ENCODE measurements at regions not wholly inside any gene's neighbourhood (a gene's known extent, or its start where the extent isn't known, plus 50 kb on each side); places are given as distances from the start of the nearest gene placed in this dataset.
"Not testable (repeated sequence)": the region's sequence is repeated elsewhere in the genome, so short reads cannot be mapped to it uniquely, and the experiment has no call there.

DNA sequence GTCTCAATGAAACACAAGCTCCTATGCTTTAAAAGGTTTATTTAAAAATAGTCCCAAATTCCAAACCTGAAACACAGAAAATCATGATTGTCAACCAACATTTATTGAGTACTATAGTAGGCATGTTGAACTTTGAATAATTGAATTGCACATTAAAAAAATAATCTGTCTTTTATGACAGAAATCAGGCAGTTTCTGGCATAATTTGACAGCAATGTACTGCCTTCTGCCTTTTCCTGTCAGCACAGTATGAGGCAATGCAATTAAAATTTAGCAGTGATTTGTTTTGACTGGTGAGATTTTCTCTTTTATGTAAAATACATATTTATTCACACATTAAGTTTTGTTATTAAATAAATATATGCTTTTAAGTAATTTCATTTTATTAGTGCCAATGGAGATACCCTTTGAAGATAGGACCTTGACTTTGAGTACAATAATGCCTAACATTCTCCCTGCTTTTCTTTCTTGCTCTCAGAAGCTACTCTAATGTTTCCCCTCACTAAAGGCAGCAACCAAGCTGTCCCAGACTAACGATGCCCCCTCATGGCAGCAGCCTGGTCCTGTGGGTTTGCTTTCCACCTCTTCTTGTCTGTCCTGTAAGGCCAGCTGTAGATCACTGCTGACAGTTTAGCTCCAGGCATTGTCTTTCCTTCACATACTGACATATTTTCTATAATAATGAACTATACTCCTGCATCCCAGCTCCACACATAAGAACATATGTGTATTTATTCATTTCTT is 346.7 kb downstream of the IL20RB start:
- peak in 1 of 2 experiments; percentile 15 for DNase-seq

DNA sequence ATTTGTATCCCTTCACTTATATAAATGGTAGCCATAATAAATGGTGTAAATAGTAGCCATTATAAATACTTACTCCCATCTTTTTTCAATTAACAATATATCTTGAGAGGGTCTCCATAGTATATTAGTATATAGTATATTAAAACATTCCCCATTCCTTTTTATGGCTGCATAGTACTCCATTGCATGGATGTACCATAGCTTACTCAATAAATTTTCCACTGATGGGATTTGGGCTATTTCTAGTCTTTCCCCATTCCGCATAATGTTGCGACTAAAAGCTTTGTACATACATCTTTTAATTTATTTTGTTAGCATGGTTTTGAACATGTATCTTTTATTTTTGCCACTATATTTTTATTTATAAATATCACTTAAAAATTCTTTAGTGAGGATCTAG is 366.3 kb downstream of the IL20RB start:
- DNase-seq: no peak

DNA sequence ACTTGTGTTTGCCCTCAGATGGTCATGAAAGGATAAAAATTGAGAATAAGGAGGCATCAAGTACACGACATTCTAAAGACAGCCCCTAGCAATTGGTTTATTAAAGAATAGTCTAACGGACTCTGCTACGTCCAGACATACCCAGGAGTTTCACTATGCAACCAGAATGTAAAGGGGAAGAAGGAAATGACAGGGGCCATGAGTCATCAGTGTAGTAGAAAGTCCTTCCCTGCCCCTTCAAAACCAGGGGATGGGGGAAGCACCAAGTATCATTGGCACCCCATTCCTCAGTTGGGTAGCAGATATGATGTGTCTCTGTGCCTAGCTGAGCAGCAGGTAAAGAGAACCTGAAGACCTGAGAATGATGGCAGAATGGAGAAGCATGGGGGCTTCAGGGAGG is 367.4 kb downstream of the IL20RB start:
- DNase-seq: no peak

DNA sequence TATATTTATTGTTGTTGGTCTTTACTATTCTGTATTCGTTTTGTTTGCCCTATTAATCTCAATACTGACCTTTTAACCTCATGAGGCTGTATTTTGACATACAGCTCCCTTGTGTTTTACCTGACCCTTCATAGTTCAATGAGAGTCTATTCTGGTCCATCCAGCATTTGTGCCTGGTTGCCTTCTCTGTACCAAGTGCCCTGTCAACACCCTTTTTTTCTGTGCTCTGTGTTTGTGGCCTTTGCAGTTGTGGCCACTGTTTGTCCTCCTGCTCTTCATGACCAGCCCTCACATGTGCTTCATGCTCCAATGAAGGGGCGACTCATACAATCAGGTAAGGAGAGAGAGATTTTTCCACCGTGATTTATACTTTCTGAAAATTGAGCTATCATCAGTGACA is 368.2 kb downstream of the IL20RB start:
- no peak for DNase-seq

DNA sequence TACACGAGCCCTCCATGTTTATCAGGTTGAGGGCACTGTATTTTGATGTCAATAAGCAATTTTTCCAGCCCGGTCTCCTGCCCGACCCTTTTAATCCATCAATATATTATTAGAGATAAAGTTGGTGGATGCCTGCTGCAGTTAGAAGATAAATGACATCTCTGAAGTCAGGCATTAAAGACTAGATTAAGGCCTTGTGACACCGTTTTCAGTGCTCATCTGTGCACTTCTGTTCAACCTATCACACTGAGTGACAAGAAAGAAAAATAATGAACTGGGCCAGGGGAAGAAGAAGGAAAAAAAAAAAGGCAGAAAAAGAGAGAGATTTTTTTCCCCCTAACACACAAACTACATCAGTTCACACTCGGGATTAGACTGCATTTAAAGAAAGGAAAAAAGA is 371.8 kb downstream of the IL20RB start:
- DNase-seq: no peak

DNA sequence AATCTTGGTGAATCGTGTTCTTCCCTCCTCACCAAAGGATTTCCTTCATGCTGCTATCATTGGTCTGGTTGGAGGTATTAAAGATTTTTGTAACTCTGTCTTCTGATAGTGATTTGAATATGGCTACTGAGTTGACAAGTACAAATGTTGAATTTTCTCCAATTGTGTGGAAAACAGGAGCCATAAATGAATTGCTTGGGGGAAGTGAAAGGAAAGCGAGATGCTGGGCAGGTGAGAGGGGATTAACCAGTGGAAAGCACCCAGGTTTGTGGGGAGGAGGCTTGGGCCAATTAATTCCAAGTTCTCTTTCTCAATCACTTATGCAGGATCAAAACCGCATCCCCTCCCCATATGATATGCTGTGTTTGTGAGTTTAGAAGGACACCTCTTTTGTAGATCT is 372.5 kb downstream of the IL20RB start:
- no peak for DNase-seq

DNA sequence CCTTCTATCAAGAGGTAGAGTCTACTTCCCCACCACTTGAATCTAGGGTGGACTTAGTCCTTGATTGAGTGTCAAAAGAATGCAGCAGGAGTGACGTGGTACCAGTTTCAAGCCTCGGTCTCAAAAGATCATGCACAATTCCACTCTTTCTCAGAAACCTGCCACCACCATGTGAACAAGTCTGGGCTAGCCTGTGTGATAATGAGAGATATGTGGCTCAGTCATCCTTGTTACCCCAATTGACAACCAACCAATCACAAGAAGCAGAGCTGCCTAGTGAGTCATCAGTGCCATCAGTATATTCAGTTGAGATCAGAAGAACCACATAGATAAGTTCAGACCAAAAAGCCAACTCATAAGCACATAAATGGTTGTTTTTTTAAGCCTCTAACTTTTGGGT is 374.5 kb downstream of the IL20RB start:
- DNase-seq: no peak

DNA sequence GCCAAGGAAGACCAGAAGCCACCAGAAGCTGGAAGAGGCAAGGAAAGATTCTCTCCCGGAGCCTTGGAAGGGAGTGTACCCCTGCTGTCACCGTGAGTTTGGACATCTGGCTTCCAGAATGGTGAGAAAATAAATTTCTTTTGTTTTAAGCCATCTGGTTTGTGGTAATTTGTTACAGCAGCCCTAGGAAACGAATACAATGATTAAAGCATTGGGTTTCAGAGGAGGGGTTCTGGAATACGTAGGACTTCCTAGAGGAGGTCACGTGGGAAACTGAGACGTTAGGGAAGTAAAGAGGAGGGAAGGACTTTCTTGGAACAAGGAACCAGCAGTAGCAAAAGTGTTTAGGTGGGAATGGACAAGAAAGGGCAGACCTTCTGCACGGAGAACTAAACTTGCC is 377.7 kb downstream of the IL20RB start:
- DNase-seq: no peak

DNA sequence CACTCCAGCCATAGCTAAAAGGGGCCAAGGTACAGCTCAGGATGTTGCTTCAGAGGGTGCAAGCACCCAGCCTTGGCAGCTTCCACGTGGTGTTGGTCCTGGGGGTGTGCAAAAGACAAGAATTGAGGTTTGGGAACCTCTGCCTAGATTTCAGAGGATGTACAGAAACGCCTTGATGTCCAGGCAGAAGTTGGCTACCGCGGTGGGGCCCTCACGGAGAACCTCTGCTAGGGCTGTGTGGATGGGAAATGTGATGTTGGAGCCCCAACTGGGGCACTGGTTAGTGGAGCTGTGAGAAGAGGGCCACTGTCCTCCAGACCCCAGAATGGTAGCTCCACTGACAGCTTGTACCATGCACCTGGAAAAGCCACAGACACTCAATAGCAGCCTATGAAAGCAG is 380.6 kb downstream of the IL20RB start:
- not testable (repeated sequence) for DNase-seq

DNA sequence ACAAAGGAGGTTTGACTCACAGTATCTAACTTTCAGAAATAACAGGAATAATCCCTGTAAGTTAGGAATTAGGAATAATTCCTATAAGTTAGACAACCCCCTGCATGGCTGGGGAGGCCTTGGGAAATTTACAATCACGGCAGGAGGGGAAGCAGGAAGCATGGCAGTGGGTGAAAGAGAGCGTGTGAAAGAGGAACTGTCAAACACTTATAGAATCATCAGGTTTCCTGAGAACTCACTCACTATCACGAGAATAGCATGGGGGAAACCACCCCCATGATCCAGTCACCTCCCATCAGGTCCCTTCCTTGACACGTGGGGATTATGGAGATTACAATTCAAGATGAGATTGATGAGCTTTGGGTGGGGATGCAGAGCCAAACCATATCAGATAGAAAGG is 385.5 kb downstream of the IL20RB start:
- no peak for DNase-seq

DNA sequence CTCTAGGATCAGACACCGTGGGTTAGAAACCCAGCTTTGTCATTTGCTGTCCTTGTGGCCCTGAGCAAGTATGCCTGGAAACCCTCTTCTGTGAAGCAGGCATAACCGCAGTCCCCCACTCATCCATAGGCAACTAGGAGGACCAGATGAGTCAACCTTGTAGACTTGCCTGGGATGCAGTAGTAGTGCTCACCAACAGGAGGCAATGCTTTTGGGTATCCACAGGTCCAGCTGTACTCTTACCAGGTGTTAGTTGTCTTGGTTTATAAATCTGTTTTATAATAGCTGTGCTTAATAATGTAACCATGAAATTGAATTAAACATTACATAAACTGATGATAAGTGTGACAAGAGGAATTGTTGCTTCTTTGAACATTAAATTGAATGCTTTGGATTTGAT is 389.3 kb downstream of the IL20RB start:
- DNase-seq: peak in 1 of 2 experiments; percentile 8

DNA sequence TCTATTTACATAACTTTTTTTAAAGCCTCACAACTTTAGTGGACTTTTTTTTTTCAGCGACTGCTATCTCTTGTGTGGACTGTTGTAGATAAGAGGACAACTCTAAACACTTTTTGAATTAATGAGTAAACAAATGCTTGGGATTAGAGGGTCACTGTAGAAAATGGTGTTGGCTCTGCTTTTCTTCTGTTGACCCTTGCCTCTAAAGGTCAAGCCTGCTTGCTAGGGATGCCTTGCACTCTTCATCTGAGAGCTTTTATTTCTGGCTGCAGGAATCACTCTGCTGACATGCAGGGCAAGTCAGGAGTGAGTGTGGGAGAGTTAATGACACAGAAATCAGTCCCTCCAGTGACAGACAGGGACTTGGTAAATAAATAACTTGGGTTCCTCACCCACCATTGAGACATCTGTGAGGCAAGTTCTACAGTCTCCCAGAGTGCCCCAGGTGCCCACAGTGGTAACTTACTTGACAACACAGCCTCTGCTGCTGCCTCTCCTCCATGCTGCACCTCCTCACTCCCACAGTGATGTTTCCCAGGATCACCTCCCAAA is 390.1 kb downstream of the IL20RB start:
- DNase-seq: no peak

DNA sequence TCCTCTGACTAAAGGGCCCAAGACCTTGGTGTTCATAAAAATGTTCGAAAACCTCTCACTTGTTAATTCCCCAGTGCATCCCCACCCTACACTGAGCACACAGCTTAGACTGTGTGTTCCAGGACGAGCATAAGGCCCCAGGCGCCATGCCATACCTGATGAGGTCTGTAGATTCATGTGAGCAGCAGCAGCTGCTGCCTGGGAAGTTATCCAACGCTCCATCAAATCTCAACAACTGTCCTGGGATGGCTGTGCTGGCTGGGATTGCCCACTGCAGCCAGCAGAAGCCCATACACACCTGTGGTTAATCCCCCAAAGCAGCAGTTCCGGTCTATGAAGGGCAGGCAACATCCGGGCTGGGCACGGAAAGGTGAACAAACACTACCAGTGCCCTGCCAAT is 391.2 kb downstream of the IL20RB start:
- DNase-seq: no peak

DNA sequence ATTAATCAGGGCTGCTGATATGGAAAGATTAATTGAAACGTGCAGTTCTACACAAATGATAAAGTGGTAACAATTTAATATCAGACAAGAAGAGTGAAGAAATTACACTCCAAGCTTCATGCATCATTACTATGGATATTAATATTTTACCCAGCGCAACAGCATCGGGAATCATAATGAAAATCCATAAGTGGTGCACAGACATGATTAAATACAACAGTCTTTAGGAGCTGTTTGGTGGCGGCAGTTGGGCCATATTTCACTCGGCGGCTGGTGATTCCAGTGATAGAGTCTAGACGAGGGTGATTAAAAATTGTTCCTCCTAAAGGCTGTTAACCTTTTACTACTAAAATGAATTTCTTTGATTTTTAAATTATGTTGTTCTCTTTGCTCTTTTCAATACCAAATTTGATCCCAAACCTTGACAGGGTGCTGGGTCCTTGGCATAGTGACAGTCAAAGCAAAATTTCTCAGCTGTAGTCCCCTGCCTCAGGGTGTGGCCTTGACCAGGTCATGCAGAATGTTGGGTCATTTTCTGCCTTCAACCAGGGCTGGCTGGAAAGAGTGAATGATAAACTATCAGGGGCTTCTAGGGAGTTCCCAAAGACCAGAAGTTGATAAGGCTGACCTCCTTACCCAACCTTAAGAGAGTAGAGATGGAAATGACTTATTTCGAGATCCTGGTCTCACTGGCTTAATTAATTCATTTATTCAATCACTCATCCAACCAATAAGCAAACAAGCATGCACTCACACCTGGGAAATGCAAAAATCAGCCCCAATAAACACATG is 392.0 kb downstream of the IL20RB start:
- no peak for DNase-seq

DNA sequence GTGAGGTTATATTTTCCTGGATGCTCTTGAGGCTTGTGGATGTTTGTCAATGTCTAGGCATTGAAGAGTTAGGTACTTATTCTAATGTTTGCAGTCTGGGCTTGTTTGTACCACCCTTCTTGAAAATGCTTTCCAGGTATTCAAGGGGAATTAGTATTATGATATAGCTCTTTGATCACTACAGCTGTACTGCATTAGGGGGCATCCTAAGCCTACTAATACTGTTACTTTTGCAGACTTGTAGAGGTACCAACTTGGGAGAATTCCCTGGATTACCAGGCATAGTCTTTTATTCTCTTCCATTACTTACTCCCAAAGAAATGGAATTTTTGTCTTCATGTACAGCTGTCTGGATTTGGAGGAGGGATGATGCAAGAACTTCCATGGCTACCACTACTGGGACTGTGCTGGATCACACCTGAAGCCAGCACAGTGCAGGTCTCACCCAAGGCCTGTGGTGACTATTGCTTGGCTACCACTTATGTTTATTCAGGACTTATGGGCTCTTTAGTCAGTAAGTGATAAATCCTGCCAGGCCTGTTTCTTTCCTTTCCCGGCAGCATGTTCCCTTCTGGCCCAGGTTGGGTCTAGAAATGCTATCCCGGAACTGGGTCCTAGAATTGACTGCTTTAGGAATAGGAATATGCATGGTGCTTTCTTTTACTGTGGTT is 402.9 kb downstream of the IL20RB start:
- DNase-seq: no peak

DNA sequence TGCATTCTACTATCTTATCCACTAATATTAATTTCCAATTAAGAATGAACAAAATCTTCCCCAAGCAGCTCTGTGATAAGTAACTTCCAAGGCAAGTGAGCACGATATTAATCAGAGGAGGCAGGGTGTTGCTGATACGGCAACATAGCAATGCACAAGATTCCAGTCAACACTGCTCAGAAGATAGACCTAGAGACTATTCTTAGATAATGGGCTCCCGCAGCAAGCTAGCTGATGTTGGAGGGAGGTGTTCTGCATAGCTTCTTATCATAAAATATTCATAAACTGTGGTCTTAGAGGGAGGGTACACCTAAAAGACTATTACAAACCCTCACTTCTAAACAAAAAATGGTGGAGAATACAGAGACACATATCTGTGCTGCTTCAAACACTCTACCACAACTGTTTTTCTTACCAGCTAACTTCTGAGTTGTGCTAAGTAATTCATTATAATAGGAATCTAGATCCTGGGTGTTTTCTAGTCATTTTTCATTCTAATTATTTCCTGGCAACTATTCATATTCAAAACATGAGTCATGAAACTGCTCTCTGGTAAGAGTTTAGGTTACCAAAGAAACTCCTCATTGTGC is 382.0 kb upstream of the SOX14 start:
- DNase-seq: no peak

DNA sequence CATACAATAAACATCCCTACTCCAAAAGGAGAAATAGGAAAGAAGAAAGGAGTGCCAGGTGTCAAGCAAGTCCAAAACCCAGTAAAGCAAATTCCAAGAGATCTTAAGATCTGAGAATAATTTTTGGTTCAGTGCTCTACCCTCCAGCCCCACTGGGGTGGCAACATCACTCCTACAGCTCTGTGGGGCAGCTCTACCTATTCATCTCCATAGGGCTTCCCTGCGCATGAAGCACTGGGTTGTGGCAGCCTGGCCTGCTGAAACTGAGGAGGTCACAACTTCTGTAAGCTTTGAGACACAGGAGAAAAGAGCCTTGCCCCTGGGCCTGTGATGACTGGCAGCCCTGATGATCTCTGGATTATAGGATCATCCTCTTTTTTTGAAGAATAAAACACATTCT is 378.2 kb upstream of the SOX14 start:
- no peak for DNase-seq

DNA sequence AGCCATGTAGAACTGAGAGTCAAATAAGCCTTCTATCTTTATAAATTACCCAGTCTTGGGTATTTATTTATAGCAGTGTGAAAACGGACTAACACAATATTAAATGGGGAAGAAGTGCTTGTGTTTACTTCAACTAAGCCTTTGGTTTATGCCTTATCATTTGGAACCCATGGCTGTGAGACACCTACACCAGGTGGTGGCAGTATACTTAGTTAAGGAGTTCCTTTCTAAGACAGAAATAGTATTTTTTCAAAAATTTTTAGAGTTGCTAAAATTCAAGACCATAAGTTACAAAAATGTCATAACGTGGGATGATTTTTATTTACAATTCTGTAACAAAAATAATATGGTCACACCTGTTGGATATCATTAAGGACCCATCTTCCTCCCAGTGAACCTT is 354.5 kb upstream of the SOX14 start:
- DNase-seq: no peak

DNA sequence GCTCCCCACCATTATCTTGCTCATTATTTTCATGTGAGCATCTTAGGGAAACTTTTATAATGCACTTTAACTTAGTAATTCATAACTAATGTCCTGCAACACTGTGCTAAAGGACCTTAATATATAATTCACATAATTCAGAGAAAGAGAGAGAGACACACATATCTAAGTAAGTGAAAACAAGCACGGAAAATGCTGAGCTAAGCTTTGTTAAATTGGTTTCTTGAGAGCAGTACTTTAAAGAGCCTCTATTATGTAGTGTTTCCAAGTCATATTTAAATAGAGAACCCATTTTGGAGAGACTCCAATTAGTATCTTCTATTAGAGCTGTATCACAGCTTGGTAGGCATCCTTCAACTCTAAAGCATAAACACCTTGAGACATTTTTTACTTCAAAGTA is 354.1 kb upstream of the SOX14 start:
- no peak for DNase-seq

DNA sequence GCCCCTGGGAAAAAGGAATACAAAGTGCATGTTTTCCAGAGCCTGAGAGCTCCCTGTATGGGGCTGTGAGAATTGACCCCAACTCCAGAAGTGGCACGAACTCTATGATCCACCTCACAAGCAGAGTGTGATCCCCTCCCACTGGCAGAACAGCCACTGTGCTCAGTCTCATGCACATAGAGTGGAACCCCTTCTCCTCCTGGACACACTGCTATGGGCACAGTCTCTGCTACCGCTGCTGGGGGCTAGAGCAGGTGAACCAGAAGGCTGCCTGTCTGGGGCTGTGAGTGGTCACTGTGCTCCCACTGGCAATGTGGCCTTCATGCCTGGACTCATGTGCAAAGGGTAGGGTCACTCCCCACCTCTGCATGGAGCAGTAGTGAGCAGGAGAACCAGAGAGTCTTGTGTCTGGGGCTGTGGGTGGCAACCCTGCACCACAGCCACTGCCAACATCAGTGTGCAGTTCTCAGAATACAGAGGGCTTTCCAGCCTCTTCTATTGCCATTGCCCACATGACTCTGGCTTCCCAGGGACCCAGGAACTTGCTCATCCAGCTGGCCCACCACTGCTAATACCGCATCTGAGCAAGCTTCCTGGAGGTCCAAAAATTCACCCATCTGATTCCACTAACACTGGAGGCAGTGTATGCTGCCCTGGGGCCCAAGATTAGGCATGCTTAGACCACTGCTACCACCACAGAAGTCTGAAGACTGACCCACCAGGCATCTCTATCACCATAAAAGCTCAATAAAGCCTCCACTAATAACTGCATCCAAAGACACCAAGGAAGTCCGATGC is 343.7 kb upstream of the SOX14 start:
- no peak for DNase-seq

DNA sequence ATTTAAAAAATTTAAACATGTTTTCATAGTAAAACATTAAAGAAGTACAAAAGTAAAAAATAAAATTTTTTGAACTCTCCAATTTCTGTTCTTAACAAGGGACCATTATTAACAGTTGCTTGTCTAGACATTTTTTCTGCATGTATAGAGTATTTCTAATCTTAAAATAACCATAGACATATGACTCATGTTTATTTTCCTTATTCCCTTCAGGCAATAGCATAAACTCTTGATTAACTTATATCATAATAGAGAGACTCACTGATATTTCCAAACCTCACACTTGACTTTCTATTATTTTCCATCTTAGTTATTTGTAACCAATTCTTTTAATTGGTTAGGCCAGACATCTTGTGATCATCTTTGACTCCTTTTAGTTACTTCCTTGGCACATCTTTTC is 325.6 kb upstream of the SOX14 start:
- no peak for DNase-seq

DNA sequence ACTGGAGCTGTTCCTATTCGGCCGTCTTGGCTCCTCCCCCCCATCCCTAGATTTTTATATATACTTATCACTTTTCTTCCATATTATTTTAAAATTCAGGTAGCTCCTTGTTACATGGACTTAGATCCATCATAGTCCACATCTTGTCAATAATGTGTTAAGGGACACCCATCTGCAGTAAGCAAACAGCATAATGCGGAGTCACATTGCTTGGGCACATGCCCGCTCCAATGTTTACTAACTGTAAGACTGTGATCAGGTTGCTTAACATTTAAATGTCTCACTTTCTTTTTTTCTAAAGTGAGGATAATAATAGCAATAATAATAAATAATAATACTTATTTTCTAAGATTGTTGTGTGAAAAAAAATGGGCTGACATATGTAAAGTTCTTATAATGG is 303.2 kb upstream of the SOX14 start:
- DNase-seq: peak in 1 of 2 experiments; percentile 24
